ENCODE measurements at regions not wholly inside any gene's neighbourhood (a gene's known extent, or its start where the extent isn't known, plus 50 kb on each side); places are given as distances from the start of the nearest gene placed in this dataset.

GRCh38 chr15:46460431-46461094 is 825.7 kb downstream of the SQOR start:
- no peak overlapping the region for H3K4me2 ChIP-seq (ENCODE audit: low read length)
- no peaks in the 10 kb centered on the region for H3K79me2 ChIP-seq (ENCODE audit: low read length)
- 0 out of 2 replicates have a peak, but pooled peaks cover 4% of the 10 kb centered on the region for H3K27me3 ChIP-seq (ENCODE audit: low read length)
- H3K27ac ChIP-seq (ENCODE audit: low read length) = no peak overlapping the region
- no TSS peak for BruUV-seq (replicated peaks)
- no peak overlapping the region for H2AFZ ChIP-seq (ENCODE audit: low read length)
- H3K9me3 ChIP-seq (ENCODE audit: low read length) = no peaks in the 10 kb centered on the region
- H3K4me3 ChIP-seq (ENCODE audit: low read length) = no peak overlapping the region
- intact Hi-C loops (cut with micrococcal nuclease) = no loop called here
- ATAC-seq = no peak
- CTCF ChIA-PET = no interaction called here
- H3F3A ChIP-seq (ENCODE audit: low read length, unreplicated experiment) = no peaks in the 10 kb centered on the region
- no peaks in the 10 kb centered on the region for H4K20me1 ChIP-seq (ENCODE audit: low read length)
- H3K4me1 ChIP-seq (ENCODE audit: insufficient read depth, low read length) = no peaks in the 10 kb centered on the region
- H3K36me3 ChIP-seq (ENCODE audit: low read depth, low read length) = no peaks in the 10 kb centered on the region
- TF ChIP-seq EZH2phosphoT487 (IDR thresholded peaks at IDR 0.05; ENCODE audit: borderline replicate concordance, low read length) (no peak), CTCF (conservative IDR thresholded peaks at IDR 0.05; ENCODE audit: low read depth, low read length) (no peak), EZH2 (IDR thresholded peaks at IDR 0.05; ENCODE audit: low read length, unreplicated experiment) (no peak)
- no peak for DNase-seq
- POLR2A ChIA-PET (ENCODE audit: unreplicated experiment) = no interaction called here
- no peak overlapping the region for H3K9ac ChIP-seq (ENCODE audit: low read length)
- no peaks in the 10 kb centered on the region for H3K9me2 ChIP-seq (replicated peaks; ENCODE audit: low read length)

GRCh38 chr15:46461416-46461815 is 826.6 kb downstream of the SQOR start:
- no peak for TF ChIP-seq EZH2 (IDR thresholded peaks at IDR 0.05; ENCODE audit: low read length, unreplicated experiment)
- no peak for TF ChIP-seq CTCF (conservative IDR thresholded peaks at IDR 0.05; ENCODE audit: low read depth, low read length)
- TF ChIP-seq EZH2phosphoT487 (IDR thresholded peaks at IDR 0.05; ENCODE audit: borderline replicate concordance, low read length) = no peak
- ChIA-PET CTCF (no interaction called here), POLR2A (ENCODE audit: unreplicated experiment) (no interaction called here)
- no peaks in the 10 kb centered on the region for H3K4me1 ChIP-seq (ENCODE audit: insufficient read depth, low read length)
- no peaks in the 10 kb centered on the region for H3K9me2 ChIP-seq (replicated peaks; ENCODE audit: low read length)
- H3K36me3 ChIP-seq (ENCODE audit: low read depth, low read length) = no peaks in the 10 kb centered on the region
- H3K9me3 ChIP-seq (ENCODE audit: low read length) = no peaks in the 10 kb centered on the region
- no TSS peak for BruUV-seq (replicated peaks)
- intact Hi-C loops (cut with micrococcal nuclease) = no loop called here
- no peak overlapping the region for H3K4me2 ChIP-seq (ENCODE audit: low read length)
- ATAC-seq (no peak), DNase-seq (no peak)
- H3K79me2 ChIP-seq (ENCODE audit: low read length) = no peaks in the 10 kb centered on the region
- H4K20me1 ChIP-seq (ENCODE audit: low read length) = no peaks in the 10 kb centered on the region
- H3K27ac ChIP-seq (ENCODE audit: low read length) = no peak overlapping the region
- no peak overlapping the region for H3K9ac ChIP-seq (ENCODE audit: low read length)
- no peaks in the 10 kb centered on the region for H3F3A ChIP-seq (ENCODE audit: low read length, unreplicated experiment)
- no peak overlapping the region for H2AFZ ChIP-seq (ENCODE audit: low read length)
- no peak overlapping the region for H3K4me3 ChIP-seq (ENCODE audit: low read length)
- 0 out of 2 replicates have a peak, but pooled peaks cover 4% of the 10 kb centered on the region for H3K27me3 ChIP-seq (ENCODE audit: low read length)

GRCh38 chr15:46467041-46467440 is 832.2 kb downstream of the SQOR start:
- intact Hi-C loops (cut with micrococcal nuclease) = no loop called here

More at GRCh38 chr15:46467041-46467440, 832.2 kb downstream of the SQOR start:
- H2AFZ ChIP-seq (ENCODE audit: low read length) = no peak overlapping the region
- DNase-seq (no peak), ATAC-seq (no peak)
- H3K4me1 ChIP-seq (ENCODE audit: insufficient read depth, low read length) = no peaks in the 10 kb centered on the region
- no peak overlapping the region for H3K9ac ChIP-seq (ENCODE audit: low read length)
- H3K4me3 ChIP-seq (ENCODE audit: low read length) = no peak overlapping the region
- H3K9me2 ChIP-seq (replicated peaks; ENCODE audit: low read length) = no peaks in the 10 kb centered on the region
- H4K20me1 ChIP-seq (ENCODE audit: low read length) = no peaks in the 10 kb centered on the region
- ChIA-PET CTCF (no interaction called here), POLR2A (ENCODE audit: unreplicated experiment) (no interaction called here)
- BruUV-seq (replicated peaks) = no TSS peak
- no peaks in the 10 kb centered on the region for H3K9me3 ChIP-seq (ENCODE audit: low read length)
- H3K79me2 ChIP-seq (ENCODE audit: low read length) = no peaks in the 10 kb centered on the region
- no peak overlapping the region for H3K4me2 ChIP-seq (ENCODE audit: low read length)
- H3F3A ChIP-seq (ENCODE audit: low read length, unreplicated experiment) = no peaks in the 10 kb centered on the region
- TF ChIP-seq EZH2phosphoT487 (IDR thresholded peaks at IDR 0.05; ENCODE audit: borderline replicate concordance, low read length) (no peak), CTCF (conservative IDR thresholded peaks at IDR 0.05; ENCODE audit: low read depth, low read length) (no peak), EZH2 (IDR thresholded peaks at IDR 0.05; ENCODE audit: low read length, unreplicated experiment) (no peak)
- no peaks in the 10 kb centered on the region for H3K27me3 ChIP-seq (ENCODE audit: low read length)
- H3K27ac ChIP-seq (ENCODE audit: low read length) = no peak overlapping the region
- H3K36me3 ChIP-seq (ENCODE audit: low read depth, low read length) = no peaks in the 10 kb centered on the region

All from PC-3 (cell line).